UCSD-AML1 (cell line): ENCODE measurements at regions not wholly inside any gene's neighbourhood (a gene's known extent, or its start where the extent isn't known, plus 50 kb on each side); places are given as distances from the start of the nearest gene placed in this dataset.

Experiments used
- DNase-seq: peaks from one replicate; lab custom pipeline; 2025; ENCODE audit not compliant: unreplicated experiment; lab: John Stamatoyannopoulos, UW

GRCh38 chr13:63696055-63696454 lies 2280.4 kb upstream of the PCDH20 start:
- DNase-seq = no peak

- no peak for DNase-seq
Measured at GRCh38 chr13:63693696-63694095, 2278.0 kb upstream of the PCDH20 start.

- no peak for DNase-seq
Measured at GRCh38 chr13:63691474-63691873, 2275.8 kb upstream of the PCDH20 start.

GRCh38 chr13:63690672-63691071 lies 2275.0 kb upstream of the PCDH20 start:
- peak; percentile 2 for DNase-seq

GRCh38 chr13:63684822-63685221 lies 2269.2 kb upstream of the PCDH20 start:
- no peak for DNase-seq

- DNase-seq = no peak
Measured at GRCh38 chr13:63680704-63681103, 2265.1 kb upstream of the PCDH20 start.

- no peak for DNase-seq
Measured at GRCh38 chr13:63671296-63671695, 2255.6 kb upstream of the PCDH20 start.

DNA sequence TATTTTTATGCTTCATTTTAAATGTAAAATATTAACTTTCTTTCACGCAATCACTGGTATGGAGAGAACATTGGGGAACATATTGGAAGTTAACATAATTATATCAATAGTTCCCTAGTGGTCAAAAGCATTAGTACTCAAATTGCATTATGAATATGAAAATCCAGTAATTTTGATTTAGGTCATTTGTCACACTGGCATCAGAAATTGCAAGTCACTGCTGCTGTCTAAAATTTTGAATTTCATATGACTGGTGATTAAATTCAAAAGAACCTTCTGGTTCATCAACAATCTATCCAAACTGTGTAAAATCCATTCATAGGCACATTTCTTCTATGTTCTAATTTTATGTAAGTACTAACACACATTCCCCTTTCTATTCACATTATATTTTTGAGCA lies 2235.7 kb upstream of the PCDH20 start:
- no peak for DNase-seq

- DNase-seq = no peak
Measured at GRCh38 chr13:63643543-63643942, 2227.9 kb upstream of the PCDH20 start.

DNA sequence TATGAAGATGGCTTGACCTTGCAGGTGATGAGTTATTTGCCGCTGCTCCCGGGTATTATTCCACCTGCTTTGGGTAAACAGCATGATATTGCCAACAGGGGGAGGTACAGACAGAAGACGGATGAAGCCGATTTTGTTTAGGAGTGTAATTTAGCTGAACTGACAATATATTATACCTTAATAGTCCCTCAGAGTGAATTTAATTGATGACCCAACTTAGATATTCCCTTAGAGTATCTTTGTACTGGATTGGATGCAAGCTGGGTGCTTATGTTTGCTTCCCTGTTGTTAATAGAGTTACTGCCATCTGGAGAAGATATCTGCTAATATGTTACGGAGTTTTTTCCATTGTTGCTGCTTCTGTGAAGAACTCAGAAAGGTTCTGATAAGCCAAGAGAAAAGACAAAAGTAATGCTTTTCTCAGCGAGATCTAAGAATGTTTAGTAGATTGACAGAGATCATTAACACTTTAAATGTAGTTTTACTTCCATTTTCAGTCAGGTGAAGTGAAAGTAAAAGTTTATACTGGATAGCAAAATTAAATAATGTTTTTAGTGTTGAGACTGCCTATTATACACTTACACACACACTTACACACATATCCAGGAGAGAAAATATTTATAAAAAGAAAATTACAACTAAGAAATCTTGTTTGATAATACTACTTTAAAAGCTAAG lies 2220.8 kb upstream of the PCDH20 start:
- no peak for DNase-seq

GRCh38 chr13:63632321-63632720 lies 2216.7 kb upstream of the PCDH20 start:
- no peak for DNase-seq

- no peak for DNase-seq
Measured at GRCh38 chr13:63631006-63631405, 2215.4 kb upstream of the PCDH20 start.

DNA sequence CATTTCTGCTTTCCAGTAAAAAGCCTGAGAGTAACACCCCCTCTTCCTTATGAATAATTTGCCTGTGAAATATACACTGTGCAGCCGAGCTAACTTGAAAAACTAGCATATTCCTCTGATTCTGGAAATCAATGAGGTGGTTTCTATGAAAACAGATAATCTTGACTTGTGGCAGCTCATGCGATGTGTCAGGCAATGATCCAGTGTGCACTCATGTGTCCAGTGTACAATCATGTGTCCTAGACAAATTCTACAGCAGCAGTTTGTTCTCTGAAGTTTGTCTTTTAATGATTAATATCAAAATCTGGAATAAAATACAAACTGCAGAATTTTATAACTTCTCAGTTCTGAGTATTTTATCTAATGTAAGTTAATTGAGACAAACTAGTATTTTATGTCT lies 2213.9 kb upstream of the PCDH20 start:
- DNase-seq = no peak

DNA sequence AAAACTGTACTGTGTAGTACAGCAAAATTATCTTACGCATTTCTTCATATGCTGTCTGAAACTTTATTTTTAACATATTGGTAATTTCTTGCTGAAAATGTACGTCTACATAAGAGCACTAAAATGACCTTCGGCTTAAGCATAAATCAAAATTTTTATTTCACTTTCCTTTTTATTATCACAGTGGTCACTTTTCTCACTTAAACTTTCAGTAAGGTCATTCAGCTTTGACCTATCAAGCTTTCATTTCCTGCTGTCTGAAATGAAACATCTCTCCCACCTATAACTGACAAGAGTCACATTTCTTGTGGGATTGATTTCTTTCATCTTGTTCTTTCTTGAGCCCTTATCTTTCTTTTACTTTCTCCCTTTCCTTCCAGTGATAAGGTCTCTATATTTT lies 2212.7 kb upstream of the PCDH20 start:
- DNase-seq = no peak

- DNase-seq = no peak
Measured at GRCh38 chr13:63625869-63626268, 2210.2 kb upstream of the PCDH20 start.

- DNase-seq = no peak
Measured at GRCh38 chr13:63614874-63615612, 2199.4 kb upstream of the PCDH20 start.

- no peak for DNase-seq
Measured at GRCh38 chr13:63607153-63607552, 2191.5 kb upstream of the PCDH20 start.

DNA sequence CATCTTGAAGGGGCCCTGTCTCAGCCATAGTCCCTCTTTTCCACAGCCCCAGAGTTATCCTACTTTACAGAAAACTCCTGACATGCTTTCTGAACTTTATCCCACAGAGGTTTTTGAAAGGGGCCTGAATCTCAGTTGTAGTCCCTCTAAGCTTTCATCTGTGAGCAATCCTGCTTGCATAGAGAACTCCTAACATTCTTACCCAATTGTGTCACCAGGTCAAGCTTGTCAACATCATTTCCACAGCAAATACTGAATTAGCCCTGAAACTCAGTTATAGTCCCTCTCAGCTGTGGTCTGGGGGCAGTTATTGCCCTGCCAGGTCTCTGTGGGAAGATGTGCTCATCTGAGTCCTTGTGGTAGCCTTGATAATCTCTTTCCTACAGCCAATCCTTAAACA lies 2190.3 kb upstream of the PCDH20 start:
- no peak for DNase-seq

- DNase-seq = no peak
Measured at GRCh38 chr13:63605403-63605802, 2189.8 kb upstream of the PCDH20 start.

DNA sequence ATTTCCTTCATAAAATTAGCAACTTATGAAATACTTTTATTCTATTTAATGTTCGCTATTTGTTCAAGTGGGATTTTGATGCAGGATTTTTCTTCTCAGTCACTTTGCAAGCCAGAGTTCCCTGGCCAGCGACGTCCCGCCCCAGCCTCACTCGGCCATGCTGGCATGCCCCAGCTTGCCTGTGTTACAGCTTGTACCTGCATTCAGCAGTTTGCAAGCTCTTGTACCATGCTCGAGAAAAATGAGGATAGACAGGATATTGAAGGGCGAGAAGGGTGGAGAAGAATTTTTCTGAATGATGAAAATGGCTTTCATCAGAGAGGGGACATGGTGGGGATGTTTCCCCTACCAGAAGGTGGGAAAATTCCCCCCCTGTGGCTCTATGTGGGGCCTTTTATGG lies 2180.2 kb upstream of the PCDH20 start:
- DNase-seq = peak; percentile 0

GRCh38 chr13:63586467-63586866 lies 2170.8 kb upstream of the PCDH20 start:
- DNase-seq = no peak

DNA sequence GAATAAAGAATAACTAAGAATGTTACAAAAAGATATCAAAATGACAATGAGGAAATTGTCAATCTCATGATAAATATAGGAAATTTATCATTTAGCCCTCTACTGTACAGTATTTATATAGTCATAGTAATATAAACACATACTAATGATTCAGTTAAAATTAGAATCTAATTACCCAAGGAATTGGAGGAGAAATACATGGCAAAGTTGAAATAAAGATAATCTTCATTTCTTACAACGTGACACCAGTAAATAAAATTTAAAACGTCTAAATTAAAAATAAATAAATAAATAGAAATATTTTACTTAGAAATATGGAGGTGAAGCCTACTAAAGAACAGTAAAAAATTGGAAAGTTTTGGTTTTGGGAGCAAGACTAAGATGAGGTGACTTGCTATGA lies 2163.1 kb upstream of the PCDH20 start:
- DNase-seq = no peak

GRCh38 chr13:63567031-63567430 lies 2151.4 kb upstream of the PCDH20 start:
- peak; percentile 2 for DNase-seq
